Lower lobe of right lung (tissue), 2 donors: ENCODE measurements at regions not wholly inside any gene's neighbourhood (a gene's known extent, or its start where the extent isn't known, plus 50 kb on each side); places are given as distances from the start of the nearest gene placed in this dataset.
A peak's percentile ranks its signal among the peaks of the same experiment; 100 is the strongest.

Experiments used
- ATAC-seq, 2 donors: fragments of 200-7000 bp; cut with Tn5 transposase; one replicate each; pipeline ENCODE4 v1.9.1; 2020 to 2022; ENCODE audit warnings: mild to moderate bottlenecking in 2 of 2, moderate library complexity in 2 of 2
- DNase-seq: peaks from one replicate; pipeline ENCODE4 v3.0.0-alpha.2; 2020
- H3K27ac ChIP-seq: fragments of 200-600 bp; one replicate; pipeline ENCODE4 v1.8.0; 2022
- H3K27me3 ChIP-seq: fragments of 200-600 bp; one replicate; pipeline ENCODE4 v1.8.0; 2022; ENCODE audit warnings: low read depth
- H3K36me3 ChIP-seq: fragments of 200-600 bp; one replicate; pipeline ENCODE4 v1.8.0; 2022; ENCODE audit warnings: mild to moderate bottlenecking
- H3K4me1 ChIP-seq: fragments of 200-600 bp; one replicate; pipeline ENCODE4 v1.8.0; 2022
- H3K4me3 ChIP-seq: fragments of 200-600 bp; one replicate; pipeline ENCODE4 v1.8.0; 2022; ENCODE audit warnings: mild to moderate bottlenecking
- H3K9me3 ChIP-seq: fragments of 200-600 bp; one replicate; pipeline ENCODE4 v1.8.0; 2022
- CTCF ChIP-seq: fragments of 200-600 bp; IDR thresholded peaks from one replicate; pipeline ENCODE4 v1.8.0; 2022; ENCODE audit warnings: antibody characterized with exemption, mild to moderate bottlenecking
- intact Hi-C: fragments of 100-400 bp; cut with DNase I; formaldehyde crosslinking; loops from one replicate; pipeline ENCODE4 v1.11.0; 2022
- donor health status: DM: no; HTN: yes; CAD: no; lungs with severe emphysema.

- H3K27ac ChIP-seq: no peak overlapping the region
- H3K27me3 ChIP-seq: no peaks in the 10 kb centered on the region
- DNase-seq (no peak), ATAC-seq (no peak)
- H3K9me3 ChIP-seq: no peaks in the 10 kb centered on the region
- intact Hi-C loops: no loop called here
- no peak for TF ChIP-seq CTCF
- H3K36me3 ChIP-seq: no peaks in the 10 kb centered on the region
- H3K4me1 ChIP-seq: no peaks in the 10 kb centered on the region
- no peak overlapping the region for H3K4me3 ChIP-seq
Measured at GRCh38 chr5:26054594-26054993, 983.8 kb downstream of the CDH9 start.

DNA sequence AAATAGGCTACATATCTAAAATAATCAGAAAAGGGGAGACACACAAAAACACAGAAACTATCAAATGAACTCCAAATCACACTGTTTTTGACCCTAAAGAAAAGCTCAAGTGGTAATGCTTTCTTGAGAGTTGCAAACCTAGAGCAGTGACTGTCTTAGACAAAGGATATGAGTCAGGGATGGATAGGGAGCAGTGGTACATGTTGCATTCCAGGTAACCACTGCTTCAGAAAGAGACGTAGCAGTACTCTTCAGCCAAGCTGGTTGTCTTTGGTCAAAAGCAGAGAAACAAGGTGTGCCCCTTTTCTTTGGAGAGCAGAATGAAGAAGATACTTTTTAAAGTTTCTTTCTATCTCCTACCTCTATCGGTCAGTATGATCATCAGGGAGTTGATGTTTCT, 1003.6 kb downstream of the CDH9 start:
- Histone ChIP-seq H3K27me3 (no peaks in the 10 kb centered on the region), H3K4me3 (no peak overlapping the region), H3K36me3 (no peaks in the 10 kb centered on the region), H3K9me3 (no peaks in the 10 kb centered on the region), H3K4me1 (no peaks in the 10 kb centered on the region), H3K27ac (no peak overlapping the region)
- DNase-seq (no peak), ATAC-seq (no peak)
- intact Hi-C loops: no loop called here
- TF ChIP-seq CTCF: no peak

GRCh38 chr5:26031481-26031880, 1006.9 kb downstream of the CDH9 start:
- Histone ChIP-seq H3K4me1 (no peaks in the 10 kb centered on the region), H3K4me3 (no peak overlapping the region), H3K27ac (no peak overlapping the region), H3K9me3 (no peaks in the 10 kb centered on the region), H3K27me3 (no peaks in the 10 kb centered on the region), H3K36me3 (no peaks in the 10 kb centered on the region)
- peak in 1 of 2 donors; percentile 19 for ATAC-seq
- no peak for TF ChIP-seq CTCF
- no peak for DNase-seq
- intact Hi-C loops: no loop called here

DNA sequence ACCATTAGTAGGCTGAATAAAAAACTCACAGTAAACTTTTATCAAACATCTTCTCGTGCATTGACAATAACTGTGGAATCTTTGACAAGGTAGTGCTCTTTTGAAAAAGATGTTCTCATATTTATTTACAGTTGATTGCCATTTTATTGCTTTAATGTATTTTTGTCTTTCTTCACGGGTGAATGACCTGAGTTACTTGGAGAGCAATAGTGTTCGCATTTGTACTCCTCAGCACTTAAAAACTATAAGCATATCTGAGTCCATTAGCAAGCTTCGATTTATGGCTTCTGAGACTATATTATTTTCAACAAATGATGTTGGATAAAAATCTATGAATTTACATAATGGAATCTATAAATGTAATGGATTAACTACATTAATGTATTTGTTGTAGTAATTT, 1012.3 kb downstream of the CDH9 start:
- Histone ChIP-seq H3K4me3 (no peak overlapping the region), H3K4me1 (no peaks in the 10 kb centered on the region), H3K36me3 (no peaks in the 10 kb centered on the region), H3K9me3 (no peaks in the 10 kb centered on the region), H3K27ac (no peak overlapping the region), H3K27me3 (no peaks in the 10 kb centered on the region)
- no peak for ATAC-seq
- no peak for DNase-seq
- TF ChIP-seq CTCF: no peak
- intact Hi-C loops: no loop called here

DNA sequence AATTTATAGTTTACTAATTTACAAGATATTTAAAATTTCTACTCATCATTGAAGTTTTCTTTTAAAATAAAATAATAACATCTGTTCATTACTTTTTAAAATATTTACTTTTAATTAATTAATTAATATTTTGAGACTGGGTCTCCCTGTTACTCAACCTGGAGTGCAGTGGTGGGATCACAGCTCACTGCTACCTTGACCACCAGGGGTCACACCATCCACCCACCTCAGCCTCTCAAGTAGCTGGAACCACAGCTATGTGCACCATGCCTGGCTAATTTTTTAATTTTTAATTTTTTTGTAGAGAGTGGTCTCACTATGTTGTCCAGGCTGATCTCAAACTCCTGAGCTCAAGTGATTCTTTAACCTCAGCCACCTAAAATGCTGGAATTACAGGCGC, 1013.6 kb downstream of the CDH9 start:
- DNase-seq: no peak
- H3K36me3 ChIP-seq: no peaks in the 10 kb centered on the region
- H3K27ac ChIP-seq: no peak overlapping the region
- no peak overlapping the region for H3K4me3 ChIP-seq
- no peaks in the 10 kb centered on the region for H3K27me3 ChIP-seq
- no peak for ATAC-seq
- intact Hi-C loops: no loop called here
- no peaks in the 10 kb centered on the region for H3K9me3 ChIP-seq
- no peaks in the 10 kb centered on the region for H3K4me1 ChIP-seq
- no peak for TF ChIP-seq CTCF

DNA sequence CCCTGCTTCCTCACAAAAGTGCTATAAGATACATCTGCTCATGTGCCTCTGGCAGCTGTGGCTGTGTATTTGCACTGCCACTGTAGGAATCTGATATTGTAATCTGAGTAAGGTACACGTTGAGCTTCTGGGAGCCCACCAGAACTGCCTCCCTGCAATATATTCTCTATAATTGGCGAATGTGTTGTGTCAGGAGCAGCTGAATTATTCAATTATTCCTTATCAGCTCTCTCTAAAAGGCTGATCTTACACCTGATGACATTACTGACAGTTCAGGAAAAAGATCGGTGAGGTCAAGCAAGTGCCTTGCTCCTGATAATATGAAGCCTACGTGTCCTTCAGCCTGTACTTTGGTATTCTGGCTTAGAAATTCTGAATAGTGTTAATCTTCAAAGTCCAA, 1015.0 kb downstream of the CDH9 start:
- Histone ChIP-seq H3K9me3 (no peaks in the 10 kb centered on the region), H3K27me3 (no peaks in the 10 kb centered on the region), H3K36me3 (no peaks in the 10 kb centered on the region), H3K27ac (no peak overlapping the region), H3K4me1 (no peaks in the 10 kb centered on the region), H3K4me3 (no peak overlapping the region)
- TF ChIP-seq CTCF: no peak
- intact Hi-C loops: no loop called here
- ATAC-seq (no peak), DNase-seq (no peak)
